ENCODE measurements at regions not wholly inside any gene's neighbourhood (a gene's known extent, or its start where the extent isn't known, plus 50 kb on each side); places are given as distances from the start of the nearest gene placed in this dataset.

- ATAC-seq (peak; percentile 29), DNase-seq (ENCODE audit: low spot score) (no peak)
- intact Hi-C loops (cut with DNase I): no loop called here
These were observed 229.4 kb downstream of the HAUS1 start for GRCh38 chr18:46333431-46334135.

DNA sequence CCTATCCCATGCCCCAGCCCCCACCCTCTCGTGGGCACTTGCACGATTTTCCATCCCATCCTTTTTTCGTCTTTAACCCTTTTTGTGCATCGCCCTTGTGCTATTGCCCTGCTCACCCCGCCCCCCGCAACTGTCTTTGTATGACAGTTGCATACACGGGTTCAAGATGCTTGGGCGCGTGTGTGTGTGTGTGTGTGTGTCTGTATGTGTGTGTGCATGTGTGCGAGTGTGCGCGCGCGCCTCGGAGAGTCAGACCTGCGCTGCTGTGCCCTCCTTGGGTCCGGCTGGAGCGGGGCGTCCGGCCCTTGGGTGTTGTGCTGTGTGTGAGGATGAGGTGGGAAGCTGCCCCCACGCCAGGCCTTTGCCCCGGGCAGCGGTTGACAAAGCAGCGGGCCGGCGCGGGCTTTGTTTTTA lies 230.7 kb downstream of the HAUS1 start:
- DNase-seq (ENCODE audit: low spot score) (no peak), ATAC-seq (peak; percentile 50)
- intact Hi-C loops (cut with DNase I): no loop called here

- DNase-seq (ENCODE audit: low spot score): no peak
- intact Hi-C loops (cut with DNase I): no loop called here
- peak; percentile 52 for ATAC-seq
These were observed 231.4 kb downstream of the HAUS1 start for GRCh38 chr18:46335534-46336101.

- ATAC-seq (no peak), DNase-seq (ENCODE audit: low spot score) (no peak)
- intact Hi-C loops (cut with DNase I): no loop called here
These were observed 232.3 kb downstream of the HAUS1 start for GRCh38 chr18:46336278-46337111.

- ATAC-seq: no peak
- intact Hi-C loops (cut with DNase I): no loop called here
- no peak for DNase-seq (ENCODE audit: low spot score)
These were observed 233.1 kb downstream of the HAUS1 start for GRCh38 chr18:46337271-46337670.

DNA sequence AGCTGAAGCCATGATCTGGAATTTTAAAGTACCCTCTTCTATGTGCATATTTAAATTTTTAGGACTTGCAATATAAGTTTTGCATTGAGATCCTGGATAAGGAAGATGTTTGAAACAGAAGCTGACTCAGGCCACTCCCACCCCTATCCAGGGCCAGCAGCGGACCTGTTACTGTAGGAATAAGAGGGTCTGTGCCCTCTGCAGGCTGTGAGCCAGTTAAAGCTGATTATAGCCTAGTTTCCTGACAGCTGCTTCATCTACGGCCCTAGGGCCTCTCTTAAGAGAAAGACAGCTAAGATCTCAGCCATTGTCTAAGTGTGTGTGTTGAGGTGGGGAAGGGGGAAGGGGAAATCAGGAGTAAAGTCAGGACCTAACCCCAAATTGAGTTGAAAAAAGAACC lies 234.0 kb downstream of the HAUS1 start:
- intact Hi-C loops (cut with DNase I): no loop called here
- no peak for DNase-seq (ENCODE audit: low spot score)
- no peak for ATAC-seq

GRCh38 chr18:46338766-46339165 lies 234.6 kb downstream of the HAUS1 start:
- intact Hi-C loops (cut with DNase I): no loop called here
- DNase-seq (ENCODE audit: low spot score): no peak
- no peak for ATAC-seq

- no peak for ATAC-seq
- intact Hi-C loops (cut with DNase I): no loop called here
- no peak for DNase-seq (ENCODE audit: low spot score)
These were observed 236.5 kb downstream of the HAUS1 start for GRCh38 chr18:46340716-46341115.

GRCh38 chr18:46341986-46342525 lies 237.9 kb downstream of the HAUS1 start:
- ATAC-seq: no peak
- intact Hi-C loops (cut with DNase I): no loop called here
- DNase-seq (ENCODE audit: low spot score): no peak

GRCh38 chr18:46343456-46343855 lies 239.3 kb downstream of the HAUS1 start:
- intact Hi-C loops (cut with DNase I): no loop called here
- DNase-seq (ENCODE audit: low spot score) (no peak), ATAC-seq (no peak)

GRCh38 chr18:46343931-46344372 lies 239.8 kb downstream of the HAUS1 start:
- intact Hi-C loops (cut with DNase I): no loop called here
- DNase-seq (ENCODE audit: low spot score) (no peak), ATAC-seq (peak; percentile 34)

DNA sequence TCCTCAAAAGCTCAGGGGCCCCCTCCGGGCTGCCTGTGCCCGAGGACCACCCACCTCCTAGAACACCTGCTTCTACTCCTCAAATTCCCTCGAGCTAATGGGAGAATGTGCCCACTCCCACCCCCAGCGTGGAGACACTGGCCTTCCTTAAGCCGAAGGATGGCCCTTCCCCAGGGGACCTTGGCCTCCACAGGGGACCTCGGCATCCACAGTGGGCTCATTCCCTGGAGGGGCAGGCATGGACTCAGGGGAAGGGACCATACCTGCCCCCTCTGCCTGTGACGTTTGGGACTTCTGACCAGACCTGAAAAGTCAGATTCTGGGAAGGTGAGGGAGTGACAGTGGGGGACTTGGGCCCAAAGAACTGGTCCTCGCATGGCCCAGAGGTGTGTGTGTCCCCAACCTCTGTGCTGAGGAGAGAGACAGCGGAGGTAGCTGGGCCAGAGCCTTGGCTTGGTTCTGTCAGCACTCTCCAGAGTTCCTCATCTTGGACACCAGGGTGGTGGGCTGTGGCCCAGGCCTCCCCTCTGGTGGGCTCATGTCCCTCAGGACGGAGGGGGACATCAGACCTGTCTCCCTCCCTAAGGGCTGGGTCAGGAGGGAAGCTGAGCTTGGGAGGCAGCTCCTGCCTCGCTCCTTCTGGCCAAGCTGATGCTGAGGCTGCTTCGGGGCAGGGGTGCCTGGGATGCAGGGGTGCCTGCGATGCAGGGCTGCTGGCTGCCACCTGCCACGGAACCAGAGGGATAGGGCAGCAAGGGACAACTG lies 240.4 kb downstream of the HAUS1 start:
- no peak for DNase-seq (ENCODE audit: low spot score)
- intact Hi-C loops (cut with DNase I): no loop called here
- no peak for ATAC-seq

GRCh38 chr18:46345181-46345465 lies 240.9 kb downstream of the HAUS1 start:
- intact Hi-C loops (cut with DNase I): no loop called here
- DNase-seq (ENCODE audit: low spot score) (no peak), ATAC-seq (no peak)

- no peak for DNase-seq (ENCODE audit: low spot score)
- intact Hi-C loops (cut with DNase I): no loop called here
- no peak for ATAC-seq
These were observed 242.0 kb downstream of the HAUS1 start for GRCh38 chr18:46346213-46346612.

GRCh38 chr18:46346896-46347630 lies 242.9 kb downstream of the HAUS1 start:
- no peak for DNase-seq (ENCODE audit: low spot score)
- intact Hi-C loops (cut with DNase I): no loop called here
- ATAC-seq: no peak

DNA sequence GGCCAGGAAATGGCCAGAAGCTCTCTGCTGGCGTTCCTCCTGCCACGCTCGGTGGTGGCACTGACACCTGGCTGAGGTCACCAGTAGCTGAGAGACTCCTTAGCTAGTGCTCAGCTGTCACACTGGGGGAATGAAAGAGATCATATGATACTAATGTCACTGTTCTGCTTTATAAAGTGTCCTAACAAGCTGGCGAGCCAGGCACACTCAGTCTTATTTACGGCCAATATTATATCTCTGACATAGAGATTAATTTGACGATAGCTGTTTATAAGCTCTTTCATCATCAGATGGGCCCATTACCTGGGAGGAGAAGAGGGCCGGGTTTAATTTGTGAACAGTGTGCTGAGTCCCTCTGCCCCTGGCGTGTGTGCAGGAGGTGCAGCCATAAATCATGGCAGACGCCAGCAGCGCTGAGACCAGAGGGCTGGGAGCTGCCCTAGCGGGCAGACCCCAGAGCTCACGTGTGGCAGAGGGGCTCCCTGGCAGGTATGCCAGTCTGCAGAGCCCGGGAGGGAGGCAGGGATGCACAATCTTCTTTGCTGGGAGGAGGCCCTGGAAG lies 246.5 kb downstream of the HAUS1 start:
- ATAC-seq: no peak
- DNase-seq (ENCODE audit: low spot score): no peak
- intact Hi-C loops (cut with DNase I): no loop called here

- ATAC-seq (no peak), DNase-seq (ENCODE audit: low spot score) (no peak)
- intact Hi-C loops (cut with DNase I): no loop called here
These were observed 248.5 kb downstream of the HAUS1 start for GRCh38 chr18:46352520-46353250.

DNA sequence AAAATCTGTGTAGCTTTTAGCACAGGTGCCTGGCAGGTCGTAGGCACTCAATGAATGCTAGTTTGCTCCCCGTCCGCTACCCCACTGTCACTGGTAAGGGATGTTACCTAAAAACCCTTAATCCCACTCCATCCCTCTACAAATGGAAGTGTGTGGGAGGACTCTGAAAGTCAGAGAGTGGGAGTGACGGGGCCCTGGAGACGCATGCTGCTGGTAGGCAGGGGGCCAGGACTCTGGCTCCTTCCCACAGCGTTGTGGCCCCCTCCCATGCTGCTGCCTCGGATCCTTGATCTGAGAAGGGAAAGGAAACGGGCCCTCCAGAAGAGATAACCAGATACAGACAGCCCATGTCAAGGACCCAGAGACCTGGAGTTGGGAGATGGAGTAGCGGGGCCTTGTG lies 249.3 kb downstream of the HAUS1 start:
- ATAC-seq: no peak
- intact Hi-C loops (cut with DNase I): no loop called here
- DNase-seq (ENCODE audit: low spot score): no peak
